H9 (cell line): ENCODE measurements at regions not wholly inside any gene's neighbourhood (a gene's known extent, or its start where the extent isn't known, plus 50 kb on each side); places are given as distances from the start of the nearest gene placed in this dataset.

ENCODE experiments used
- DNase-seq: peaks from one replicate; pipeline ENCODE4 v3.0.0-alpha.2; 2017
- H2AFZ ChIP-seq: one replicate; pipeline ENCODE4 v1.6.1; 2013; ENCODE audit warnings: mild to moderate bottlenecking, low read length, control low read depth, moderate library complexity
- H2AK5ac ChIP-seq: 2 replicates; pipeline ENCODE4 v1.6.1; 2013; ENCODE audit warnings: low read length, control low read depth, mixed read lengths; ENCODE audit not compliant: insufficient read length
- H2BK120ac ChIP-seq: one replicate; pipeline ENCODE4 v1.6.1; 2013; ENCODE audit warnings: low read depth, mild to moderate bottlenecking, low read length, control low read depth, inconsistent platforms; ENCODE audit not compliant: poor library complexity, severe bottlenecking
- H2BK12ac ChIP-seq: 2 replicates; pipeline ENCODE4 v1.6.1; 2013; ENCODE audit warnings: low read length, control low read depth, mixed read lengths, low read depth; ENCODE audit not compliant: insufficient read length
- H2BK15ac ChIP-seq: 2 replicates; pipeline ENCODE4 v1.6.1; 2013; ENCODE audit warnings: low read depth, low read length, control low read depth
- H2BK20ac ChIP-seq: one replicate; pipeline ENCODE4 v1.6.1; 2013; ENCODE audit warnings: low read depth, mild to moderate bottlenecking, low read length, control low read depth, inconsistent platforms; ENCODE audit not compliant: poor library complexity, severe bottlenecking
- H2BK5ac ChIP-seq: 2 replicates; pipeline ENCODE4 v1.6.1; 2013; ENCODE audit warnings: low read length, control low read depth, mixed read lengths; ENCODE audit not compliant: insufficient read length
- H3K14ac ChIP-seq: 2 replicates; pipeline ENCODE4 v1.6.1; 2013; ENCODE audit warnings: low read length, control low read depth; ENCODE audit not compliant: insufficient read depth
- H3K18ac ChIP-seq: 2 replicates; pipeline ENCODE4 v1.6.1; 2013; ENCODE audit warnings: low read depth, mild to moderate bottlenecking, mixed read lengths, low read length, control low read depth; ENCODE audit not compliant: insufficient read length
- H3K23ac ChIP-seq: 2 replicates; pipeline ENCODE4 v1.6.1; 2013; ENCODE audit warnings: low read length, control low read depth, mixed read lengths, low read depth; ENCODE audit not compliant: insufficient read length
- H3K23me2 ChIP-seq: 2 replicates; pipeline ENCODE4 v1.6.1; 2013; ENCODE audit warnings: low read depth, mild to moderate bottlenecking, mixed read lengths, low read length, control low read depth; ENCODE audit not compliant: insufficient read length, poor library complexity, severe bottlenecking
- H3K27ac ChIP-seq: 2 replicates; pipeline ENCODE4 v1.5.1; 2013; ENCODE audit warnings: low read length, control low read depth, mixed read lengths, low read depth; ENCODE audit not compliant: insufficient read length
- H3K27me3 ChIP-seq: 2 replicates; pipeline ENCODE4 v1.6.1; 2013; ENCODE audit warnings: low read length, control low read depth, inconsistent platforms; ENCODE audit not compliant: insufficient read depth
- H3K4ac ChIP-seq: 2 replicates; pipeline ENCODE4 v1.6.1; 2013; ENCODE audit warnings: low read depth, mild to moderate bottlenecking, control low read depth, inconsistent platforms, low read length, moderate library complexity
- H3K4me1 ChIP-seq: 2 replicates; pipeline ENCODE4 v1.6.1; 2013; ENCODE audit warnings: low read length, control low read depth, inconsistent platforms; ENCODE audit not compliant: insufficient read depth
- H3K4me2 ChIP-seq: 2 replicates; pipeline ENCODE4 v1.6.1; 2013; ENCODE audit warnings: low read length, control low read depth, mixed read lengths; ENCODE audit not compliant: insufficient read length, insufficient read depth
- H3K56ac ChIP-seq: 2 replicates; pipeline ENCODE4 v1.6.1; 2013; ENCODE audit warnings: low read depth, mild to moderate bottlenecking, mixed read lengths, low read length, control low read depth; ENCODE audit not compliant: insufficient read length
- H3K79me1 ChIP-seq: 2 replicates; pipeline ENCODE4 v1.6.1; 2013; ENCODE audit warnings: low read depth, mild to moderate bottlenecking, moderate library complexity, low read length, control low read depth, inconsistent platforms; ENCODE audit not compliant: insufficient read depth, poor library complexity, severe bottlenecking
- H3K79me2 ChIP-seq: 2 replicates; pipeline ENCODE4 v1.6.1; 2013; ENCODE audit warnings: low read length, control low read depth, inconsistent platforms; ENCODE audit not compliant: insufficient read depth
- H3K9ac ChIP-seq: 2 replicates; pipeline ENCODE4 v1.6.1; 2013; ENCODE audit warnings: low read length, control low read depth, mixed read lengths; ENCODE audit not compliant: insufficient read length; ENCODE audit errors: extremely low read depth
- H3K9me3 ChIP-seq: one replicate; pipeline ENCODE4 v1.6.1; 2013; ENCODE audit warnings: low read depth, low read length, inconsistent platforms; ENCODE audit not compliant: control insufficient read depth
- H3T11ph ChIP-seq: one replicate; pipeline ENCODE4 v1.6.1; 2013; ENCODE audit warnings: mild to moderate bottlenecking, low read length, control low read depth, inconsistent platforms
- H4K20me1 ChIP-seq: one replicate; pipeline ENCODE4 v1.6.1; 2013; ENCODE audit not compliant: control insufficient read depth, insufficient read length, insufficient read depth
- H4K5ac ChIP-seq: 2 replicates; pipeline ENCODE4 v1.6.1; 2013; ENCODE audit warnings: low read depth, mild to moderate bottlenecking, mixed read lengths, low read length, control low read depth; ENCODE audit not compliant: insufficient read length
- H4K8ac ChIP-seq: replicated peaks from 2 replicates; pipeline ENCODE4 v1.6.1; 2013; ENCODE audit warnings: low read length, control low read depth, mixed read lengths, low read depth; ENCODE audit not compliant: insufficient read length
- H4K91ac ChIP-seq: 2 replicates; pipeline ENCODE4 v1.6.1; 2013; ENCODE audit warnings: low read depth, mild to moderate bottlenecking, moderate library complexity, mixed read lengths, low read length, control low read depth; ENCODE audit not compliant: insufficient read length
- H3K27ac Mint-ChIP-seq, 3 experiments: 2 replicates in 2 of 3; 3 replicates in 1 of 3; pipeline ENCODE4 v1.8.0; 2020 to 2021; ENCODE audit warnings: mixed read lengths in 3 of 3, mild to moderate bottlenecking in 1 of 3, moderate library complexity in 1 of 3
- H3K27me3 Mint-ChIP-seq: 2 replicates; pipeline ENCODE4 v1.8.0; 2021; ENCODE audit warnings: low read depth, mild to moderate bottlenecking, moderate library complexity, mixed read lengths
- H3K36me3 Mint-ChIP-seq, 3 experiments: 2 replicates in 2 of 3; 3 replicates in 1 of 3; pipeline ENCODE4 v1.8.0; 2020 to 2021; ENCODE audit warnings: low read depth in 3 of 3, mixed read lengths in 3 of 3; ENCODE audit not compliant: insufficient read depth in 1 of 3
- H3K4me1 Mint-ChIP-seq, 2 experiments: 2 replicates each; pipeline ENCODE4 v1.8.0; 2020; ENCODE audit warnings: mixed read lengths in 2 of 2
- H3K4me3 Mint-ChIP-seq, 2 experiments: 2 replicates in 1 of 2; 3 replicates in 1 of 2; pipeline ENCODE4 v1.8.0; 2020 to 2021; ENCODE audit warnings: mild to moderate bottlenecking in 2 of 2, mixed read lengths in 2 of 2, moderate library complexity in 1 of 2
- H3K9me3 Mint-ChIP-seq, 2 experiments: 2 replicates in 1 of 2; 3 replicates in 1 of 2; pipeline ENCODE4 v1.8.0; 2020; ENCODE audit warnings: mild to moderate bottlenecking in 2 of 2, mixed read lengths in 2 of 2, moderate library complexity in 1 of 2
- whole genome bisulfite sequencing: extraction: QIAGEN DNeasy Blood & Tissue Kit; methylation state at CpG from one replicate; pipeline ENCODE4 v1.1.7; 2013; ENCODE audit warnings: missing lambda C conversion rate, low lambda C conversion rate, mixed read lengths; ENCODE audit not compliant: insufficient read length; ENCODE audit errors: extremely low coverage; 5-methylcytosine and 5-hydroxymethylcytosine counted together
- TF ChIP-seq, protein P1 (sequence below): fragments of 200-600 bp; sonication (generic); conservative IDR thresholded peaks from 3 replicates; pipeline ENCODE4 v1.8.0; 2021; ENCODE audit warnings: antibody characterized with exemption, mild to moderate bottlenecking

- Histone ChIP-seq H2BK5ac (no peak overlapping the region), H3K23ac (no peak overlapping the region), H3K14ac (no peak overlapping the region), H3K18ac (no peak overlapping the region), H3K27me3 (no peaks in the 10 kb centered on the region), H3K23me2 (no peaks in the 10 kb centered on the region), H3K9ac (no peak overlapping the region), H2AK5ac (no peak overlapping the region), H3K4ac (no peak overlapping the region), H3K9me3 (no peaks in the 10 kb centered on the region), H4K20me1 (no peaks in the 10 kb centered on the region), H3K56ac (no peak overlapping the region), H3K79me1 (no peaks in the 10 kb centered on the region), H3K4me2 (no peak overlapping the region), H4K5ac (no peak overlapping the region), H3K27ac (no peak overlapping the region), H2AFZ (no peak overlapping the region), H3K79me2 (no peaks in the 10 kb centered on the region), H4K91ac (no peak overlapping the region), H2BK12ac (no peak overlapping the region), H3T11ph (no peak overlapping the region), H3K4me1 (no peaks in the 10 kb centered on the region), H4K8ac (no peak overlapping the region), H2BK20ac (no peak overlapping the region), H2BK120ac (no peak overlapping the region), H2BK15ac (no peak overlapping the region)
- Mint-ChIP-seq H3K27ac (no peak overlapping the region), H3K4me1 (no peaks in the 10 kb centered on the region), H3K9me3 (peaks cover 0 to 4% of the 10 kb centered on the region in 2 experiments; a peak in 3 of 5 replicates), H3K4me3 (no peak overlapping the region), H3K36me3 (peaks cover 0 to 5% (median 0%) of the 10 kb centered on the region in 3 experiments; a peak in 2 of 7 replicates), H3K27me3 (no peaks in the 10 kb centered on the region)
- no CpG with 5 or more reads among the region's 5 CpGs for WGBS
- TF ChIP-seq, protein P1, sequence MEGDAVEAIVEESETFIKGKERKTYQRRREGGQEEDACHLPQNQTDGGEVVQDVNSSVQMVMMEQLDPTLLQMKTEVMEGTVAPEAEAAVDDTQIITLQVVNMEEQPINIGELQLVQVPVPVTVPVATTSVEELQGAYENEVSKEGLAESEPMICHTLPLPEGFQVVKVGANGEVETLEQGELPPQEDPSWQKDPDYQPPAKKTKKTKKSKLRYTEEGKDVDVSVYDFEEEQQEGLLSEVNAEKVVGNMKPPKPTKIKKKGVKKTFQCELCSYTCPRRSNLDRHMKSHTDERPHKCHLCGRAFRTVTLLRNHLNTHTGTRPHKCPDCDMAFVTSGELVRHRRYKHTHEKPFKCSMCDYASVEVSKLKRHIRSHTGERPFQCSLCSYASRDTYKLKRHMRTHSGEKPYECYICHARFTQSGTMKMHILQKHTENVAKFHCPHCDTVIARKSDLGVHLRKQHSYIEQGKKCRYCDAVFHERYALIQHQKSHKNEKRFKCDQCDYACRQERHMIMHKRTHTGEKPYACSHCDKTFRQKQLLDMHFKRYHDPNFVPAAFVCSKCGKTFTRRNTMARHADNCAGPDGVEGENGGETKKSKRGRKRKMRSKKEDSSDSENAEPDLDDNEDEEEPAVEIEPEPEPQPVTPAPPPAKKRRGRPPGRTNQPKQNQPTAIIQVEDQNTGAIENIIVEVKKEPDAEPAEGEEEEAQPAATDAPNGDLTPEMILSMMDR = no peak
- DNase-seq = no peak
Measured at GRCh38 chr17:71726341-71726740, 394.5 kb upstream of the SOX9 start.
